HepG2 (cell line): ENCODE measurements at regions not wholly inside any gene's neighbourhood (a gene's known extent, or its start where the extent isn't known, plus 50 kb on each side); places are given as distances from the start of the nearest gene placed in this dataset.

Experiments
- ATAC-seq: fragments of 200-7000 bp; cut with Tn5 transposase; 3 replicates; pipeline ENCODE4 v1.9.1; 2020; ENCODE audit warnings: mild to moderate bottlenecking, moderate library complexity
- BruUV-seq: library from RNA; stranded (reverse); fragments of 400-500 nt; replicated peaks from 2 replicates; lab custom pipeline; 2021; lab: Mats Ljungman, UMichigan
- CTCF ChIA-PET: fragments of 300-600 bp; formaldehyde crosslinking; extraction: SDS; loops from one replicate; lab custom pipeline; 2021; ENCODE audit warnings: low total read pairs, inconsistent platforms, low intra/inter-chr PET ratio; lab: Yijun Ruan, JAX
- POLR2A ChIA-PET: fragments of 350-600 bp; sonication (Branson Sonifier 250); formaldehyde crosslinking; loops from one replicate; lab custom pipeline; 2020; ENCODE audit warnings: antibody characterized with exemption, inconsistent platforms; lab: Yijun Ruan, JAX
- DNase-seq: peaks from one replicate; pipeline ENCODE4 v3.0.0-alpha.2; 2015; ENCODE audit warnings: low spot score
- FAIRE-seq: peaks from 3 replicates; lab custom pipeline; 2011; peaks lifted over from hg19 to GRCh38; lab: Jason Lieb, UNC
- H2AFZ ChIP-seq: one replicate; pipeline ENCODE4 v1.6.1; 2011; ENCODE audit warnings: low read length, inconsistent platforms
- H3K27ac ChIP-seq: fragments of 300-600 bp; 3 replicates; pipeline ENCODE4 v1.8.0; 2011; ENCODE audit warnings: mixed run types, mild to moderate bottlenecking, mixed read lengths, low read length, inconsistent platforms; ENCODE audit not compliant: insufficient read depth; ENCODE audit errors: extremely low read length
- H3K27me3 ChIP-seq, 2 experiments: fragments of 200-600 bp in 1 of 2; 2 replicates in 1 of 2; 3 replicates in 1 of 2; pipeline versions ENCODE4 v1.6.0 to v1.8.0; 2011; ENCODE audit warnings: low read length in 2 of 2, mild to moderate bottlenecking in 2 of 2, moderate library complexity in 2 of 2, inconsistent platforms in 1 of 2; ENCODE audit not compliant: insufficient read depth in 2 of 2, control insufficient read depth in 1 of 2
- H3K36me3 ChIP-seq, 2 experiments: fragments of 200-600 bp in 1 of 2; replicated peaks in 1 of 2; 2 replicates in 1 of 2; 3 replicates in 1 of 2; pipeline versions ENCODE4 v1.5.1 to v1.8.0; 2011; ENCODE audit warnings: low read length in 2 of 2, inconsistent platforms in 1 of 2; ENCODE audit not compliant: insufficient read depth in 2 of 2, control insufficient read depth in 1 of 2
- H3K4me1 ChIP-seq: 2 replicates; pipeline ENCODE4 v1.5.1; 2012; ENCODE audit warnings: low read length, inconsistent platforms; ENCODE audit not compliant: insufficient read depth
- H3K4me2 ChIP-seq: 2 replicates; pipeline ENCODE4 v1.6.0; 2011; ENCODE audit warnings: low read depth, low read length, inconsistent platforms
- H3K4me3 ChIP-seq, 3 experiments: fragments of 200-600 bp in 1 of 3; sonication (generic), shearing (Covaris generic) in 1 of 3; replicated peaks in 1 of 3; 2 replicates each; pipeline ENCODE4 v1.5.1; 2011 to 2016; ENCODE audit warnings: low read length in 3 of 3, inconsistent platforms in 2 of 3, low read depth in 2 of 3, mild to moderate bottlenecking in 2 of 3, control low read depth in 1 of 3, mixed read lengths in 1 of 3; ENCODE audit not compliant: insufficient read depth in 1 of 3
- H3K79me2 ChIP-seq: one replicate; pipeline ENCODE4 v1.6.1; 2011; ENCODE audit warnings: low read length, inconsistent platforms; ENCODE audit not compliant: insufficient read depth
- H3K9ac ChIP-seq: 2 replicates; pipeline ENCODE4 v1.6.0; 2011; ENCODE audit warnings: mild to moderate bottlenecking, low read depth, low read length, inconsistent platforms; ENCODE audit not compliant: insufficient read depth
- H3K9me3 ChIP-seq: 2 replicates; pipeline ENCODE4 v1.5.1; 2012; ENCODE audit warnings: mild to moderate bottlenecking, low read length
- H4K20me1 ChIP-seq: 2 replicates; pipeline ENCODE4 v1.6.0; 2011; ENCODE audit warnings: inconsistent platforms, mild to moderate bottlenecking, low read length, moderate library complexity; ENCODE audit not compliant: insufficient read depth
- CHD4 ChIP-seq: fragments of 200-600 bp; sonication (generic); IDR thresholded peaks from 2 replicates; pipeline ENCODE4 v1.7.0; 2017; ENCODE audit warnings: mild to moderate bottlenecking, low read length, borderline replicate concordance
- FOXO4 ChIP-seq: sonication (generic); formaldehyde crosslinking; conservative IDR thresholded peaks from 2 replicates; pipeline ENCODE4 v1.8.1; 2023; ENCODE audit warnings: missing genetic modification reagents
- HNRNPH1 ChIP-seq: fragments of 200-400 bp; formaldehyde crosslinking; optimal IDR thresholded peaks from 2 replicates; pipeline ENCODE3; 2017; ENCODE audit warnings: mild to moderate bottlenecking, low read depth, low read length
- LBX2 ChIP-seq: sonication (generic); formaldehyde crosslinking; IDR thresholded peaks from 2 replicates; pipeline ENCODE4 v1.5.0; 2020; ENCODE audit warnings: missing genetic modification reagents, mild to moderate bottlenecking, borderline replicate concordance
- PTBP1 ChIP-seq: fragments of 200-400 bp; formaldehyde crosslinking; IDR thresholded peaks from 2 replicates; pipeline ENCODE4 v1.6.1; 2018; ENCODE audit warnings: low read length, low read depth; ENCODE audit not compliant: poor library complexity, severe bottlenecking
- SCMH1 ChIP-seq: sonication (generic); formaldehyde crosslinking; IDR thresholded peaks from 2 replicates; pipeline ENCODE4 v1.9.0; 2021; ENCODE audit warnings: missing genetic modification reagents, mild to moderate bottlenecking, borderline replicate concordance
- SRSF1 ChIP-seq: fragments of 200-400 bp; formaldehyde crosslinking; optimal IDR thresholded peaks from 2 replicates; pipeline ENCODE3; 2017; ENCODE audit warnings: mild to moderate bottlenecking, low read depth, low read length, moderate library complexity
- TBL1XR1 ChIP-seq: fragments of 150-350 bp; IDR thresholded peaks from 2 replicates; pipeline ENCODE4 v1.6.1; 2014; ENCODE audit warnings: borderline replicate concordance, low read length; ENCODE audit not compliant: partially characterized antibody
- TOE1 ChIP-seq: sonication (generic); formaldehyde crosslinking; IDR thresholded peaks from 2 replicates; pipeline ENCODE4 v1.4.0; 2020; ENCODE audit warnings: mild to moderate bottlenecking, missing genetic modification reagents
- ZBTB21 ChIP-seq: sonication (generic); formaldehyde crosslinking; IDR thresholded peaks from 2 replicates; pipeline ENCODE4 v1.4.0; 2020; ENCODE audit warnings: missing genetic modification reagents
- ZKSCAN1 ChIP-seq: fragments of 150-350 bp; IDR thresholded peaks from 2 replicates; pipeline ENCODE4 v1.6.1; 2014; ENCODE audit warnings: low read length
- ZNF484 ChIP-seq: sonication (generic); formaldehyde crosslinking; IDR thresholded peaks from 2 replicates; pipeline ENCODE4 v1.5.1; 2020; ENCODE audit warnings: mild to moderate bottlenecking, low read depth, missing genetic modification reagents, borderline replicate concordance
- ZNF503 ChIP-seq: sonication (generic); formaldehyde crosslinking; IDR thresholded peaks from 2 replicates; pipeline ENCODE4 v1.4.0; 2020; ENCODE audit warnings: missing genetic modification reagents
- ZNF512 ChIP-seq: sonication (generic); formaldehyde crosslinking; IDR thresholded peaks from 2 replicates; pipeline ENCODE4 v1.4.0; 2020; ENCODE audit warnings: mild to moderate bottlenecking, missing genetic modification reagents
- ZNF570 ChIP-seq: sonication (generic); formaldehyde crosslinking; IDR thresholded peaks from 2 replicates; pipeline ENCODE4 v1.4.0; 2020; ENCODE audit warnings: mild to moderate bottlenecking, missing genetic modification reagents, borderline replicate concordance
- ZSCAN9 ChIP-seq: IDR thresholded peaks from 2 replicates; pipeline ENCODE4 v1.6.1; 2016; ENCODE audit warnings: borderline replicate concordance
- ZZZ3 ChIP-seq: sonication (generic); formaldehyde crosslinking; IDR thresholded peaks from 2 replicates; pipeline ENCODE4 v1.4.0; 2020; ENCODE audit warnings: missing genetic modification reagents, mild to moderate bottlenecking, borderline replicate concordance
- WGBS: methylation state at CpG from one replicate; pipeline ENCODE4 v1.1.6; 2017; ENCODE audit warnings: low lambda C conversion rate; 5-methylcytosine and 5-hydroxymethylcytosine counted together
- in situ Hi-C: cut with HindIII; loops from 2 replicates; pipeline ENCODE4 v1.10.0; 2017; ENCODE audit warnings: low pct_unique_long_range_greater_than_20kb; ENCODE audit not compliant: extremely low pct_ligation_motif_present
- intact Hi-C: fragments of 100-400 bp; cut with micrococcal nuclease; formaldehyde crosslinking; loops from one replicate; pipeline ENCODE4 v1.10.0; 2022; ENCODE audit not compliant: unreplicated experiment

- FAIRE-seq = no peak
- no peak for DNase-seq
- Histone ChIP-seq H3K4me3 (no peak overlapping the region), H3K9me3 (no peaks in the 10 kb centered on the region), H3K36me3 (no peaks in the 10 kb centered on the region), H3K4me1 (peaks cover 66% of the 10 kb centered on the region), H4K20me1 (no peaks in the 10 kb centered on the region), H3K4me2 (no peak overlapping the region), H3K79me2 (peaks cover 18% of the 10 kb centered on the region), H3K27me3 (no peaks in the 10 kb centered on the region), H3K27ac (no peak overlapping the region), H3K9ac (no peak overlapping the region), H2AFZ (no peak overlapping the region)
- no peak for ATAC-seq
- 94% methylated on average over 7 of the region's 7 CpGs for WGBS
- CTCF ChIA-PET = no interaction called here
- in situ Hi-C loops (no loop called here), intact Hi-C loops (loop anchor here (5.0 to 10.0 kb wide), 2 partner anchors 44 to 371 kb away; no protein-coding TSS in a partner anchor)
- BruUV-seq = no TSS peak
- POLR2A ChIA-PET = no interaction called here
- TF ChIP-seq LBX2 (CRISPR knock-in tag) (no peak), ZNF503 (CRISPR knock-in tag) (no peak), CHD4 (no peak), ZZZ3 (CRISPR knock-in tag) (no peak), TOE1 (no peak), TBL1XR1 (no peak), SRSF1 (no peak), ZNF484 (CRISPR knock-in tag) (no peak), ZBTB21 (CRISPR knock-in tag) (no peak), ZNF512 (CRISPR knock-in tag) (no peak), ZKSCAN1 (no peak), FOXO4 (CRISPR knock-in tag) (no peak), HNRNPH1 (no peak), SCMH1 (no peak), PTBP1 (no peak), ZSCAN9 (CRISPR knock-in tag) (no peak), ZNF570 (CRISPR knock-in tag) (no peak)
These were observed 126.4 kb upstream of the FOXN3 start for GRCh38 chr14:89543425-89543790.
